ENCODE measurements at regions not wholly inside any gene's neighbourhood (a gene's known extent, or its start where the extent isn't known, plus 50 kb on each side); places are given as distances from the start of the nearest gene placed in this dataset.

DNA sequence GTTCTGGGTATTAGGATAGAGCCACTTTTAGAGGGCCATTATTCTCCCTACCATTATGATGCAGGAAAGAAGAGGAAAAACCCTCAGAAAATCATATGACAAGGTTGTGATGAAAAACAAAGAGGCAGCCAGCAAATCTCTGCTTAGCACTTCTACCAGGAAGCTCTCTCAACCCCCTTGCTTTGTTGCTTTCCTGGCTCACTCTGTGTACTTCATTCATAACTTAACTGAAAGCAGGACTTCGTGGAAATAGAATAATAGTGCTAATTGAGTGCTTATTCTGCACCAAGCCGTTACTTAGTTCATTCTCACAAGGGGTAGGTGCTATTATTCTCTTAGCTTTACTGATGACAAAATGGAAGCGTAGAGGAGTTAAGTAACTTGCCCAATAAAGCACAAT, 354.1 kb downstream of the HRH4 start:
- Mint-ChIP-seq H3K27ac (no peak overlapping the region), H3K4me3 (no peak overlapping the region), H3K36me3 (ENCODE audit: low read depth) (no peaks in the 10 kb centered on the region), H3K4me1 (ENCODE audit: low read depth) (no peaks in the 10 kb centered on the region), H3K9me3 (peaks cover 7% of the 10 kb centered on the region; the same call in 1 of the 2 replicates), H3K27me3 (ENCODE audit: insufficient read depth) (no peaks in the 10 kb centered on the region)
- TF ChIP-seq, protein P1, sequence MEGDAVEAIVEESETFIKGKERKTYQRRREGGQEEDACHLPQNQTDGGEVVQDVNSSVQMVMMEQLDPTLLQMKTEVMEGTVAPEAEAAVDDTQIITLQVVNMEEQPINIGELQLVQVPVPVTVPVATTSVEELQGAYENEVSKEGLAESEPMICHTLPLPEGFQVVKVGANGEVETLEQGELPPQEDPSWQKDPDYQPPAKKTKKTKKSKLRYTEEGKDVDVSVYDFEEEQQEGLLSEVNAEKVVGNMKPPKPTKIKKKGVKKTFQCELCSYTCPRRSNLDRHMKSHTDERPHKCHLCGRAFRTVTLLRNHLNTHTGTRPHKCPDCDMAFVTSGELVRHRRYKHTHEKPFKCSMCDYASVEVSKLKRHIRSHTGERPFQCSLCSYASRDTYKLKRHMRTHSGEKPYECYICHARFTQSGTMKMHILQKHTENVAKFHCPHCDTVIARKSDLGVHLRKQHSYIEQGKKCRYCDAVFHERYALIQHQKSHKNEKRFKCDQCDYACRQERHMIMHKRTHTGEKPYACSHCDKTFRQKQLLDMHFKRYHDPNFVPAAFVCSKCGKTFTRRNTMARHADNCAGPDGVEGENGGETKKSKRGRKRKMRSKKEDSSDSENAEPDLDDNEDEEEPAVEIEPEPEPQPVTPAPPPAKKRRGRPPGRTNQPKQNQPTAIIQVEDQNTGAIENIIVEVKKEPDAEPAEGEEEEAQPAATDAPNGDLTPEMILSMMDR (IDR thresholded peaks at IDR 0.05): no peak
- no peak for DNase-seq

DNA sequence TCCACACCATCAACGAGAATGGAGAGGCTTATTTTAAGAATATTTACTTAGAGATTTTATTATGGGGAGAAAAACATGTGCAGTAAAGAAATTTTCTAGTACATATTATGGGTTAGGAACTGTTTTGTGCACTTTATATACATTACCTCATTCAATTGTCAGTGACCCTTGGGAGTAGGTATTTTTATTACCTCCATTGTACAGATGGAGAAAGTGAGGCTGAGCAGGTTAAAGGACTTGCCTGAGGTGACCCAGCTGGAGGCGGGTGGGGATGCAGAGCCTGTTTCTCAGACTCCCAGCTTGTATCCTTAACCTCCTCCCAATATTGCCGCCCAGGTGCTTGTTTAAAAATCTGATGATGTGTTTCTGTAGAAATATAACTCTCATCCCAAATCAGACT, 356.7 kb downstream of the HRH4 start:
- no peak for DNase-seq
- H3K4me1 Mint-ChIP-seq (ENCODE audit: low read depth): no peaks in the 10 kb centered on the region
- H3K27ac Mint-ChIP-seq: no peak overlapping the region
- H3K4me3 Mint-ChIP-seq: no peak overlapping the region
- H3K36me3 Mint-ChIP-seq (ENCODE audit: low read depth): no peaks in the 10 kb centered on the region
- H3K9me3 Mint-ChIP-seq: peaks cover under 1% of the 10 kb centered on the region; the same call in 1 of the 2 replicates
- TF ChIP-seq, protein P1 (IDR thresholded peaks at IDR 0.05): no peak
- peaks cover 3% of the 10 kb centered on the region; the same call in 1 of the 2 replicates for H3K27me3 Mint-ChIP-seq (ENCODE audit: insufficient read depth)

DNA sequence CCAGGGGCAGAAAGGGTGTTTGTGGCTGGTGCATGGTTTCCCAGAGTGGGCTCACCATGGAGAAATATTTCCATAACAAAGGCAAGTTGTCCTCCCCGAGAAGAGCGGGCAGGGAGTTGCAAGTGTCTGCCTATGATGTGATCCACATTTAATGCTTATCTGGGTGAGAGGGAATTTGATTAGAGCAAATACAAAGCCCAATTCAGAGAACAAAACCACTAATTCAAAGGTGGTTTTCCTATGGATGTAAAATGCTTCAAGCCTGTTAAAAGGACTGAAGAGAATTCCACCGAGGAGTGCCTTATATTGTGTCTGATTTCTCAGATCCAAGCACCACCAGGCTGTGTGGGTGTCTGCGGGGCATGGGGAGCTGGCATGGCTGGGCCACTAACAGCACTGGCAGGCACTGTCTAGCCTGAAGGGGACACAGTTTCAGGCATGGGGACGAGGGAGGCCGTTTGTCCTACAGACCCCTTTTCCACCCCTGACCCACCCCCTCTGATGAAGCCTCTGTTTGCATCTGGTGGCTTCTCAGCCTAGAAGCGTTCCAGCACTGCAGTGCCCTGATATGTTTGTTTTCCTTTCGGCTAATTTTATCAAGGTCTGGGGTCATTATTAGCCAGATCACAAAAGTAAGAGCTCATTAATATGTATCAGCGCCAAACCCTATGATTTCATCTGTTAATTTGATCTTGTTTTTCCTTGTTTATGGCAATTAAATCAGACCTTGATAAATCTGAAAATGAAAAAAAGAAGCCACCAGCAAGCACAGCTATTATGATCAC, 357.3 kb downstream of the HRH4 start:
- Mint-ChIP-seq H3K4me1 (ENCODE audit: low read depth) (no peaks in the 10 kb centered on the region), H3K27me3 (ENCODE audit: insufficient read depth) (peaks cover 3% of the 10 kb centered on the region; the same call in 1 of the 2 replicates), H3K4me3 (no peak overlapping the region), H3K27ac (no peak overlapping the region), H3K9me3 (no peaks in the 10 kb centered on the region; the same call in 1 of the 2 replicates), H3K36me3 (ENCODE audit: low read depth) (no peaks in the 10 kb centered on the region)
- TF ChIP-seq, protein P1 (IDR thresholded peaks at IDR 0.05): no peak
- no peak for DNase-seq

DNA sequence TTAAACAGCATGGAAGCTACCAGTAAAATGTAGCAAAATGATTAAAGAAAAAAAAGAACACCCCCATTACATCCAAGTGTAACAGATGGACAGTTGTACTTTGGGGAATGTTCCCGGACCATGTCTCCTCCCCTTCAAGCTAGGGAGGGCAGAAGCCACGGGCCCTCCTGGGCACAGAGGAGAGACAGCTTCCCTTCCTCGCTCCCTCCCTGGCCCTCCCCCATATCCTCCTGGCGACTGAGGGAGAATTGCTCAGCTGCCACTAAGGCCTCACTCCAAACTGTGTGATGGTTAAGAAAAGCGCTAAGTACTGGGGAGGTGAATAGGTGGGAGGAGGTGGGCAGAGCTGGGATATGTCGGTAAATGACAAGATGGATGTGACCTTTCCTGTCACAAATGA, 358.0 kb downstream of the HRH4 start:
- Mint-ChIP-seq H3K9me3 (no peaks in the 10 kb centered on the region; the same call in 1 of the 2 replicates), H3K36me3 (ENCODE audit: low read depth) (no peaks in the 10 kb centered on the region), H3K4me1 (ENCODE audit: low read depth) (no peaks in the 10 kb centered on the region), H3K4me3 (no peak overlapping the region), H3K27me3 (ENCODE audit: insufficient read depth) (peaks cover 3% of the 10 kb centered on the region; the same call in 1 of the 2 replicates), H3K27ac (no peak overlapping the region)
- DNase-seq: no peak
- TF ChIP-seq, protein P1 (IDR thresholded peaks at IDR 0.05): no peak

DNA sequence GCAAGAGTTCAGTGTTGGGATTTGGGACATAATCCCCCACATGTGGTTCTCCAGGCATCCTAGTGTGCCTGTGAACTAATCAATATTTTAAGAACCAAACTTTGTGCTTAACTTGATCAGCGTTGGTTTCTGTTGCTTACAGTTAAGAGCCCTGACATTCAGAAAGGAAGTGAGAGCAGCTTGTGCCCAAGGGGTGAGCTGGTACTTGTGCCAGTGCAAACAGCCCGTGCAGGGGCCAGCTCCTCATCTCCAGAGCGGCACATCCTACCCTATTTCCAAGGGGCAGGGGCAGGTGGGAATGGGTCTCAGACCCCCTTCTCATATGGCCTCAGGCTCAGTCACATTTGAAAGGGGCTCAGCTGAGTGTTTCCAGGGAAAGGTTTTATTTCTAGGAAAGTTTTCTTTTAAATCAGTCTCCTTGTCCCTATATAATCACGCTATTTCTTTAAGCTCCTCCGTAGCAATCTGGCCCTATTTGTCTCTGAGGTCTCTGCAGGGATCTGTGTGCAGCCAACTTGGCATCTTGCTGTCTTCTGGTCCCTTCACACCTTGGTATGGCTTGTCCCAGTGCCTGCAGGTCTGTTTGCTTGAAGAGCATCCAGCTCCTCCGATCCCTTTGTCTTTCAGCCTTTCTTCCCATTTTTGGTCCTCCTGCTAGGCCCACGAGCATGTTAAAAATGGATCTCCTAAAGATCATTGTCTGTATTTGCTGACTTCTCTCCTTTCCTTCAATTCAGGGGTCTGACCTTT, 358.9 kb downstream of the HRH4 start:
- Mint-ChIP-seq H3K36me3 (ENCODE audit: low read depth) (no peaks in the 10 kb centered on the region), H3K4me3 (no peak overlapping the region)
- TF ChIP-seq, protein P1 (IDR thresholded peaks at IDR 0.05): no peak

More for the DNA sequence above, 358.9 kb downstream of the HRH4 start:
- no peak overlapping the region for H3K27ac Mint-ChIP-seq
- no peaks in the 10 kb centered on the region for H3K4me1 Mint-ChIP-seq (ENCODE audit: low read depth)
- H3K27me3 Mint-ChIP-seq (ENCODE audit: insufficient read depth): peaks cover 4% of the 10 kb centered on the region; the same call in 1 of the 2 replicates
- DNase-seq: no peak
- H3K9me3 Mint-ChIP-seq: peaks cover 2% of the 10 kb centered on the region; the same call in 1 of the 2 replicates

Measured in HFFc6 (cell line).